ENCODE measurements at regions not wholly inside any gene's neighbourhood (a gene's known extent, or its start where the extent isn't known, plus 50 kb on each side); places are given as distances from the start of the nearest gene placed in this dataset.

DNA sequence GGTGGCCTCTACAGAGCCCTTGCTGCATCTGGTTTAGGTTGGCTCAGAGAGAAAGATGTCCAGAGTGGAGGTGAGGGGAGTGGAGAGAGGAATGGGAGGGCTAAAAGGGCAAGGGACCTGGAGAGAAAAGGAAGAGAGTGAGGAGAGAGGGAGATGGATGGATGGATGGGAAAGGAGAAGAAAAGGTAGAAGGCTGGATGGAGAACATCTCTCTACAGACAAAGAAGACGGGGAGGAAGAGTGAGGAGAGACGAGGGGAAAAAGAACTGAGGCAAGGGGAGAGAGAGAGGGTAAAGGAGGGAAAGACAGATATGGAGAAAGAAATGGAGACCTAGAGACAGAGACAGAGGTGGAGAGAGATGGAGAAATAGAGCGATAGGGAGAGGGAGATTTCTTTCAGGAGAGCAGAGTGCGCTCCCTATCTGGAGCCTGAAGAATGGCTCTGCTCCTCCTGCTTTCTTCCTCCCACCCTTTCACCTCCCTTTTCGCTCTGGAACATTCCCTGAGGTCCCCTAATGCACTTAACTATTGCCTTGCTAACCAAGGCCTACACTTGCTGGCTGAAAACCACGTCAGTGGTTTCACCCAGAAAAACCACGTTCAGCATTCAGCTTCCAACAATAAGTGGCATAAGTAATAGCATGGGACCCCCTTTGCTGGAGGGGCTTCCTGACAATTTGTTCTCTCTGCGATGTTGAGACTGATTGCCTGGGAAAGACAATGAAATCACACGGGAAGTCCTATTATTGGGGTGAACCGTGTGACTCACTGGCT, 286.3 kb downstream of the CDH26 start:
- no peak for TF ChIP-seq SALL2 (tag by site-specific recombination; IDR thresholded peaks at IDR 0.05; ENCODE audit: borderline replicate concordance)
- TF ChIP-seq SP2 (tag by site-specific recombination; IDR thresholded peaks at IDR 0.05), result no peak

Measured in HEK293 (cell line).